Fibroblast of lung (primary cell): ENCODE measurements at regions not wholly inside any gene's neighbourhood (a gene's known extent, or its start where the extent isn't known, plus 50 kb on each side); places are given as distances from the start of the nearest gene placed in this dataset.

ENCODE experiments used
- CTCF ChIP-seq, 2 donors: IDR thresholded peaks in 1 of 2; conservative IDR thresholded peaks in 1 of 2; 1 replicate in 1 of 2; 2 replicates in 1 of 2; pipeline ENCODE4 v1.5.1; 2011 to 2012; ENCODE audit warnings: low read length in 2 of 2, control low read depth in 1 of 2, inconsistent platforms in 1 of 2, low read depth in 1 of 2, mild to moderate bottlenecking in 1 of 2
- EZH2 ChIP-seq: IDR thresholded peaks from 2 replicates; pipeline ENCODE4 v1.5.1; 2012; ENCODE audit warnings: low read length, control low read depth, mild to moderate bottlenecking; ENCODE audit errors: missing control alignments

DNA sequence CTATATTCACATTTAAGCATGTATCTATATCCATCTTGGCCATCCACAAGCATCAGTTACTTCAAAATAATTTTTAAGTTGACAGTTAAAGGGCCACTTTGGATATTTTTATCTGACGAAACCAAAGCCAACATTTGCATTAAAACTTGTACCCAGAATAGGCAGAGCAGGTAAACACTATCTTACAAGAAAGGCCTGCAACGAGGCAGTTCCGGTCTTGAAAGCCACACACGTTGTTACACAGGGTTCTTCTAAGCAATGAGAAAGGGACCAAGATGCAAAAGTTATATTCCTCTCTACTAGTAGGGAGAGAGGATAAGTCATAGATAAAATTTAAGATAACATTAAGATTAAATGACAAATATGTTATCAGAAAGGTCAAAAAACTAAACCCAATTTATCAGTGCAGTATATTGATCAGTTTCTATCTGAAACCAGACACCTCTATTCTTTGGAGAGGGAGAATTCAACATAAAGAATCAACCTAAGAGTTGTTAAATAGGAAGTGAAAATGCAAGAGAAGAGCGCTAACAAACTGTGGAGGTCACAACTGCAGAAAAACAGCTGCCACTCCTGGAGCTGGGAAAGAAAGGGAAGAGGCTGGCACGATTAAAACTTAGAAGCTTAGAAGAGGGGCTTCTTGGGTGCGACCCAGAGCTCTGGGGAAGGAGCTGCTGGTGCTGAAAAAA is 701.3 kb downstream of the TNS3 start:
- TF ChIP-seq CTCF (conservative IDR thresholded peaks at IDR 0.05 in 1 of 2, IDR thresholded peaks at IDR 0.05 in 1 of 2; ENCODE audit: low read depth in 1 of 2, low read length in 2 of 2) (no peak), EZH2 (no peak)
